WTC11 (cell line): ENCODE measurements at regions not wholly inside any gene's neighbourhood (a gene's known extent, or its start where the extent isn't known, plus 50 kb on each side); places are given as distances from the start of the nearest gene placed in this dataset.

Experiments used
- ATAC-seq: fragments of 200-7000 bp; cut with Tn5 transposase; 2 replicates; pipeline ENCODE4 v1.10.0; 2021; ENCODE audit warnings: mild to moderate bottlenecking, moderate library complexity
- CTCF ChIA-PET: fragments of 300-600 bp; sonication (Branson Sonifier 250); formaldehyde crosslinking; loops from one replicate; lab custom pipeline; 2021; ENCODE audit warnings: antibody characterized with exemption; lab: Charles Lee
- POLR2A ChIA-PET: fragments of 350-600 bp; sonication (Branson Sonifier 250); formaldehyde crosslinking; loops from one replicate; lab custom pipeline; 2021; ENCODE audit warnings: antibody characterized with exemption; lab: Charles Lee
- DNase-seq: peaks from one replicate; pipeline ENCODE4 v3.0.0; 2021; ENCODE audit warnings: low spot score
- H3K27ac Mint-ChIP-seq: 2 replicates; pipeline ENCODE4 v1.8.0; 2021; ENCODE audit warnings: mixed read lengths
- H3K27me3 Mint-ChIP-seq: 2 replicates; pipeline ENCODE4 v1.8.0; 2021; ENCODE audit warnings: low read depth, mild to moderate bottlenecking, moderate library complexity, mixed read lengths
- H3K36me3 Mint-ChIP-seq: 2 replicates; pipeline ENCODE4 v1.8.0; 2021; ENCODE audit warnings: mixed read lengths
- H3K4me1 Mint-ChIP-seq: 2 replicates; pipeline ENCODE4 v1.8.0; 2022; ENCODE audit warnings: mixed read lengths
- H3K4me3 Mint-ChIP-seq: 2 replicates; pipeline ENCODE4 v1.8.0; 2021; ENCODE audit warnings: mild to moderate bottlenecking, moderate library complexity, mixed read lengths
- H3K9me3 Mint-ChIP-seq: 2 replicates; pipeline ENCODE4 v1.8.0; 2021; ENCODE audit warnings: mixed read lengths
- AR ChIP-seq: fragments of 250-450 bp; sonication (Bioruptor Pico); IDR thresholded peaks from 2 replicates; pipeline ENCODE4 v1.9.0; 2021; ENCODE audit warnings: mild to moderate bottlenecking
- ATF6 ChIP-seq: sonication (generic); formaldehyde crosslinking; IDR thresholded peaks from 2 replicates; pipeline ENCODE4 v1.8.1; 2023; ENCODE audit warnings: mild to moderate bottlenecking, missing genetic modification reagents
- ESRRA ChIP-seq: sonication (generic); formaldehyde crosslinking; IDR thresholded peaks from 2 replicates; pipeline ENCODE4 v1.8.1; 2022; ENCODE audit warnings: mild to moderate bottlenecking, missing genetic modification reagents, borderline replicate concordance
- ETV6 ChIP-seq: sonication (generic); formaldehyde crosslinking; IDR thresholded peaks from 2 replicates; pipeline ENCODE4 v1.8.1; 2022; ENCODE audit warnings: mild to moderate bottlenecking, missing genetic modification reagents
- GRHL2 ChIP-seq: fragments of 250-450 bp; sonication (Bioruptor Pico); IDR thresholded peaks from 2 replicates; pipeline ENCODE4 v1.8.0; 2022; ENCODE audit warnings: mild to moderate bottlenecking, moderate library complexity; ENCODE audit not compliant: insufficient replicate concordance, severe bottlenecking
- HMGXB4 ChIP-seq: sonication (generic); formaldehyde crosslinking; IDR thresholded peaks from 2 replicates; pipeline ENCODE4 v1.8.1; 2023; ENCODE audit warnings: mild to moderate bottlenecking, moderate library complexity, missing genetic modification reagents
- IRF2 ChIP-seq: sonication (generic); formaldehyde crosslinking; IDR thresholded peaks from 2 replicates; pipeline ENCODE4 v1.8.0; 2022; ENCODE audit warnings: low read depth, missing genetic modification reagents, borderline replicate concordance
- MXD4 ChIP-seq: fragments of 250-450 bp; sonication (Bioruptor Pico); IDR thresholded peaks from 2 replicates; pipeline ENCODE4 v1.8.0; 2021; ENCODE audit warnings: mild to moderate bottlenecking, moderate library complexity, borderline replicate concordance
- MYBL2 ChIP-seq: sonication (generic); formaldehyde crosslinking; IDR thresholded peaks from 2 replicates; pipeline ENCODE4 v1.8.1; 2023; ENCODE audit warnings: mild to moderate bottlenecking, moderate library complexity, missing genetic modification reagents
- NR2C2 ChIP-seq: sonication (generic); formaldehyde crosslinking; IDR thresholded peaks from 2 replicates; pipeline ENCODE4 v1.8.0; 2022; ENCODE audit warnings: mild to moderate bottlenecking, missing genetic modification reagents
- RELA ChIP-seq: sonication (generic); formaldehyde crosslinking; IDR thresholded peaks from 2 replicates; pipeline ENCODE4 v1.8.1; 2022; ENCODE audit warnings: missing genetic modification reagents, mild to moderate bottlenecking, borderline replicate concordance
- SOX15 ChIP-seq: fragments of 250-450 bp; sonication (Bioruptor Pico); IDR thresholded peaks from 2 replicates; pipeline ENCODE4 v1.9.0; 2021; ENCODE audit warnings: mild to moderate bottlenecking
- STAT6 ChIP-seq: sonication (generic); formaldehyde crosslinking; conservative IDR thresholded peaks from 2 replicates; pipeline ENCODE4 v1.8.1; 2023; ENCODE audit warnings: mild to moderate bottlenecking, low read depth, missing genetic modification reagents, moderate library complexity
- USF2 ChIP-seq: sonication (generic); formaldehyde crosslinking; IDR thresholded peaks from 2 replicates; pipeline ENCODE4 v1.8.1; 2023; ENCODE audit warnings: mild to moderate bottlenecking, missing genetic modification reagents, moderate library complexity
- ZBTB21 ChIP-seq: sonication (generic); formaldehyde crosslinking; IDR thresholded peaks from 2 replicates; pipeline ENCODE4 v1.8.1; 2023; ENCODE audit warnings: mild to moderate bottlenecking, missing genetic modification reagents, borderline replicate concordance
- ZNF263 ChIP-seq: sonication (generic); formaldehyde crosslinking; IDR thresholded peaks from 2 replicates; pipeline ENCODE4 v1.8.1; 2022; ENCODE audit warnings: low read depth, mild to moderate bottlenecking, moderate library complexity, missing genetic modification reagents
- TF ChIP-seq, protein P1 (sequence below): sonication (generic); formaldehyde crosslinking; IDR thresholded peaks from 2 replicates; pipeline ENCODE4 v1.8.0; 2022; ENCODE audit warnings: mild to moderate bottlenecking, missing genetic modification reagents
- TF ChIP-seq, protein P2 (sequence below): fragments of 250-450 bp; sonication (Bioruptor Pico); IDR thresholded peaks from 2 replicates; pipeline ENCODE4 v1.8.0; 2021; ENCODE audit warnings: mild to moderate bottlenecking

- TF ChIP-seq GRHL2 (CRISPR knock-in tag) = no peak
These were observed 62.5 kb upstream of the DLK1 start (continued) for GRCh38 chr14:100664231-100664630.

- no peaks in the 10 kb centered on the region for H3K27me3 Mint-ChIP-seq
- H3K9me3 Mint-ChIP-seq = no peaks in the 10 kb centered on the region
- H3K36me3 Mint-ChIP-seq = no peaks in the 10 kb centered on the region
- no peak overlapping the region for H3K4me3 Mint-ChIP-seq
- CTCF ChIA-PET = interaction anchor here (0.7 to 3.2 kb wide), 7 partner anchors 8 to 45 kb away, joined by 3 to 26 read pairs (median 4); no protein-coding TSS in a partner anchor
- 0 out of 2 replicates have a peak overlapping the region, but pooled peaks have one; percentile 17 for H3K27ac Mint-ChIP-seq
- peaks cover 10% of the 10 kb centered on the region for H3K4me1 Mint-ChIP-seq
- DNase-seq = no peak
- TF ChIP-seq USF2 (CRISPR knock-in tag) (no peak), STAT6 (CRISPR knock-in tag) (no peak), IRF2 (CRISPR knock-in tag) (no peak), RELA (CRISPR knock-in tag) (no peak), ZBTB21 (CRISPR knock-in tag) (no peak), NR2C2 (no peak), ESRRA (CRISPR knock-in tag) (no peak)
- TF ChIP-seq, protein P1, sequence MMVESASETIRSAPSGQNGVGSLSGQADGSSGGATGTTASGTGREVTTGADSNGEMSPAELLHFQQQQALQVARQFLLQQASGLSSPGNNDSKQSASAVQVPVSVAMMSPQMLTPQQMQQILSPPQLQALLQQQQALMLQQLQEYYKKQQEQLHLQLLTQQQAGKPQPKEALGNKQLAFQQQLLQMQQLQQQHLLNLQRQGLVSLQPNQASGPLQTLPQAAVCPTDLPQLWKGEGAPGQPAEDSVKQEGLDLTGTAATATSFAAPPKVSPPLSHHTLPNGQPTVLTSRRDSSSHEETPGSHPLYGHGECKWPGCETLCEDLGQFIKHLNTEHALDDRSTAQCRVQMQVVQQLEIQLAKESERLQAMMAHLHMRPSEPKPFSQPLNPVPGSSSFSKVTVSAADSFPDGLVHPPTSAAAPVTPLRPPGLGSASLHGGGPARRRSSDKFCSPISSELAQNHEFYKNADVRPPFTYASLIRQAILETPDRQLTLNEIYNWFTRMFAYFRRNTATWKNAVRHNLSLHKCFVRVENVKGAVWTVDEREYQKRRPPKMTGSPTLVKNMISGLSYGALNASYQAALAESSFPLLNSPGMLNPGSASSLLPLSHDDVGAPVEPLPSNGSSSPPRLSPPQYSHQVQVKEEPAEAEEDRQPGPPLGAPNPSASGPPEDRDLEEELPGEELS (CRISPR knock-in tag) = no peak
- no peak for ATAC-seq
- POLR2A ChIA-PET = no interaction called here
These were observed 61.7 kb upstream of the DLK1 start for GRCh38 chr14:100664841-100665510.

- H3K4me1 Mint-ChIP-seq = peaks cover 10% of the 10 kb centered on the region
- H3K4me3 Mint-ChIP-seq = no peak overlapping the region
- ATAC-seq (no peak), DNase-seq (no peak)
- CTCF ChIA-PET = interaction anchor here (0.7 to 3.2 kb wide), 6 partner anchors 8 to 44 kb away, joined by 3 to 26 read pairs (median 4); no protein-coding TSS in a partner anchor
- POLR2A ChIA-PET = no interaction called here
- no peaks in the 10 kb centered on the region for H3K27me3 Mint-ChIP-seq
- H3K27ac Mint-ChIP-seq = no peak overlapping the region
- no peaks in the 10 kb centered on the region for H3K9me3 Mint-ChIP-seq
- H3K36me3 Mint-ChIP-seq = no peaks in the 10 kb centered on the region
- TF ChIP-seq SOX15 (CRISPR knock-in tag) = no peak
- TF ChIP-seq ZNF263 (CRISPR knock-in tag) = no peak
- TF ChIP-seq AR (CRISPR knock-in tag) = no peak
- no peak for TF ChIP-seq ETV6
- no peak for TF ChIP-seq MYBL2 (CRISPR knock-in tag)
- TF ChIP-seq, protein P2, sequence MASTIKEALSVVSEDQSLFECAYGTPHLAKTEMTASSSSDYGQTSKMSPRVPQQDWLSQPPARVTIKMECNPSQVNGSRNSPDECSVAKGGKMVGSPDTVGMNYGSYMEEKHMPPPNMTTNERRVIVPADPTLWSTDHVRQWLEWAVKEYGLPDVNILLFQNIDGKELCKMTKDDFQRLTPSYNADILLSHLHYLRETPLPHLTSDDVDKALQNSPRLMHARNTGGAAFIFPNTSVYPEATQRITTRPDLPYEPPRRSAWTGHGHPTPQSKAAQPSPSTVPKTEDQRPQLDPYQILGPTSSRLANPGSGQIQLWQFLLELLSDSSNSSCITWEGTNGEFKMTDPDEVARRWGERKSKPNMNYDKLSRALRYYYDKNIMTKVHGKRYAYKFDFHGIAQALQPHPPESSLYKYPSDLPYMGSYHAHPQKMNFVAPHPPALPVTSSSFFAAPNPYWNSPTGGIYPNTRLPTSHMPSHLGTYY (CRISPR knock-in tag) = no peak
- no peak for TF ChIP-seq HMGXB4 (CRISPR knock-in tag)
- no peak for TF ChIP-seq ATF6
- no peak for TF ChIP-seq MXD4 (CRISPR knock-in tag)
These were observed 61.1 kb upstream of the DLK1 start for GRCh38 chr14:100665511-100666032.
